Stimulated activated CD4-positive, alpha-beta T cell treated with anti-CD3 and anti-CD28 coated beads, TNF-alpha, amount 100 ng/mL, for 24 hours (primary cell): ENCODE measurements at regions not wholly inside any gene's neighbourhood (a gene's known extent, or its start where the extent isn't known, plus 50 kb on each side); places are given as distances from the start of the nearest gene placed in this dataset.
"Not testable (repeated sequence)": the region's sequence is repeated elsewhere in the genome, so short reads cannot be mapped to it uniquely, and the experiment has no call there.

Source experiments
- DNase-seq, 3 experiments: peaks; one replicate each; pipeline ENCODE4 v3.0.0-alpha.2; 2020; ENCODE audit warnings: low read depth in 3 of 3

DNA sequence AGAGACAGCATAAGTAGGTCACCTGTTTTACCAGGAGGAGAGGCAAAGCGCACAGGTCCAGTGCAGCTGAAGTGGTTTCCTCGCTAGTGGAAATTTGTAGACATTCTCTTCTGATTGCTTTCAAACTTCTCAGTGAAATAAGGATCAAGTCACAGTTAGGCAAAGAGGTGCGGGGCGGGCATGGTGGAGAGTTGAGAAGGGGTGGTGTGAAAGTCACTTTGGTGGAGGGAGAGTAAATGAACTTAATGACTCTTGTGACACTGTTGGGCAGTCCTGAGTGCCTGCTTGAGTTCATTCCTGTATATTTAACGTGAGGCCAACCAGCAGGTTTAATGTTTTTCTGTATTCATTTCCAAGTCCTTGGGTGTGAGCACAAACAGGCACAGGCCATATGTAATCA, 235.6 kb downstream of the TRIML1 start:
- no peak for DNase-seq

DNA sequence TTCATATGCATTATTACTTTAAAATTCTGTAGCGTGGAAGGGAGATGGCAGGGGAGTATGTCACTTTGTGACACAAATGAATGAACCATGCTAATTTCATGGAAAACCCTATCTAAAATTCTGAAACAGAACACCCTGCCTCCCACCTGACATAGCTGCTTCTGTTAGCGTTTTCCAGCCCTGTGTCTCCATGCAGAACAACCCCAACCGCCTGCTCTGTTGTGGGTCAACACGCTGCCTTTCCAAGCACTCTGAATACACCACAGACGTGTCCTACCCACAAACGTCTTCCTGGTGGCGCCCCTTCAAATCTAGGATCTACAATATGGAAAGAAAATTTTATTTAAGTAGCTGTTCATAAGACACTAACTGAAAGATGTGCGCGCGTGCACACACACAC, 238.6 kb downstream of the TRIML1 start:
- DNase-seq, result no peak

- no peak for DNase-seq
Measured at GRCh38 chr4:188383180-188383579, 243.9 kb downstream of the TRIML1 start.

DNA sequence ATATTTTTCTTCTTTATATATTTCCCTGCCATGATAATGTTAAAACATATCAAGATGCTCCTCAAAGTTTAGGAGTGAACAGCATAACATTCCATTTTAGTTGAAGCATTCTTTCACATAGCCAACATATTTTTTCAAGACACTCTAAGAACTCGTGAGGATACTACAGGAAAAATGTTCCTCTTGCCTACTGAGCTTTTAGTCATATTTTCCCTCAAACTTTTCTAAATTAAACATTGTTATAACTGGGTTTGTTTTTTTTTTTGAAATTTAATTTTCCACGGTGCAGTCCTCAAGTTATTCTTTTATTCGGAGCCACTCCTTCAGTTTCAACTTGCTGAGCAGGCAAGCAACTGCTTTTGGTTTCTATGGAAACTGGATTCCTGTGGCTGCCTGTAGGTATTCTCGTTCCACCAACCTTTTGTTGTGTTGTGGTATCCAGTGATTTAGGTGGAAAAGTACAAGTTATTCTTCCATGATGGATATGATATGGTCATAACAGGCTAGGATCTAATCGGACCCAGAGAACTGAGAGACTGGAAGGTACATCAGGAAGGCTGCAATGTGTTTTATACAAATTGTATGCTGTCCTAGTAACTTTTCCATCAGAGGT, 248.0 kb downstream of the TRIML1 start:
- no peak for DNase-seq

DNA sequence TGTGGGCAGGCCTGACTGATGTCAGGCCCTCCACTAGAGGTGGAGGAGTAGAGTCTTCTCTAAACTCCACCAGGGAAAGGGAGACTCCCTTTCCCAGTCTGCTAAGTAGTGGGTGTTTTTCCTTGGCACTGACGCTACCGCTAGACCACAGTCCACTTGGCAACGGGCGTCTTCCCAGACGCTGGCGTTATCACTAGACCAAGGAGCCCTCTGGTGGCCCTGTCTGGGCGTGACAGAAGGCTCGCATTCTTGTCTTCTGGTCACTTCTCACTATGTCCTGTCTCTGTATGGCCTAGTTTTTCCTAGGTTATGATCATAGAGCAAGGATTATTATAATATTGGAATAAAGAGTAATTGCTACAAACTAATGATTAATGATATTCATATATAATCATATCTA, 252.1 kb downstream of the TRIML1 start:
- DNase-seq, result not testable (repeated sequence)

- DNase-seq, result no peak
Measured at GRCh38 chr4:188396037-188396436, 256.8 kb downstream of the TRIML1 start.

GRCh38 chr4:188399834-188400233, 260.6 kb downstream of the TRIML1 start:
- no peak for DNase-seq

- no peak for DNase-seq
Measured at GRCh38 chr4:188400451-188400850, 261.2 kb downstream of the TRIML1 start.

- DNase-seq, result no peak
Measured at GRCh38 chr4:188403272-188403671, 264.0 kb downstream of the TRIML1 start.

- not testable (repeated sequence) for DNase-seq
Measured at GRCh38 chr4:188405071-188405835, 266.0 kb downstream of the TRIML1 start.

DNA sequence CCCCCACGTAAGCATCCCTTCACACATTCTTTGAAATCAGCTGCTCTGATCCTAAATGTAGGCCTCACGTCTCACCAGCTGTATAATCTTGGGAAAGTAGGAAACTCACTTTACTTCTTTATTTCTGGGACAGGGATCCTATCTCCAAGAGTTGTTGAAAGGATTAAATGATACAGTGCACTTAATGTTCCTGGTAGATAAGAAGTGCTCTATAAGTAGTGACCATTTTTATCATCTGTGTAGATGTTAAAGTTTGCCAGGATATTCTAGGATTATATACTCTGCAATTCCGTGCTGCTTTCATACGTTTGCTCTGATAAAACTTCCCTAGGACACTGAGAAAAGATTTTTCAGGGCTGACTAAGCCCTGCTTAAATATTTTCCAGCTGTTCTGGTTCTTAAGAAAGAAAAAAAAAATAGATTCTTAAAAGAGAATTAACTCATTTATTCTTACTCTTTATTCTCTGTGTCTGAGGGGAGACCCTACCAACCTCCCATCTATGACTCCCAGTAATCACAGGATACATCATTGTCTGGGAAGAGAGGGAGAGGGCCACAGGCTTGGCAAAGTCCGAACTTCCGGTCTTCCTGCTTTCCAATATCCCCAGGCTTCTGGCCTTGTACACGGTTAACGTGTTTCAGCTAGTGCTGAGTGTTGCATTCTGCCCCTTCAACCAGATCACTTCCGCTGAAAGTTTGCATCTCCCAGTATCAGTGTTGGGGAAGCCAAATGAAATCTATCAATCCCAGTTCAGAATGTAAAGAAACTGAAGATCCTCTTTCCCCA, 269.2 kb downstream of the TRIML1 start:
- DNase-seq, result no peak

GRCh38 chr4:188409851-188410250, 270.6 kb downstream of the TRIML1 start:
- DNase-seq, result no peak

DNA sequence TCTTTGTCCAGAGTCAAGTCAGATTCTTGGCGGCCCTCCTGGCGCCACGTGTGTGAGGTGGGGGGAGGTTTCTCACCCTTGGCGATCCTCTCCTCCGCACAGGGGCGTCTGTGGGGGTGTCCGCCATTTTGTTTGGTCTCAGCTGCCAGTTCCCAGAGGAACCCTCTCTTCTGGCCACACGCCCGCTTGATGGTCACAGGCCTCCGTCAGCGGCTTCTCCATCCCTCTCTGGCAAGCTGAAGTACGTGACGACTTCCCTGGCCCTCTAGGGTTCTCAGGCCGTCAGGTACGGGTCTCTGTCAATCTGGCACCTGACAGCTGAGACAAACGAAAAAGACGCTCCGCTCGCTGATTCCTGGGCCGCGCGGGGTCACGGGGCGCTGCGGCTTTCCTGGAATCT, 272.6 kb downstream of the TRIML1 start:
- no peak for DNase-seq

DNA sequence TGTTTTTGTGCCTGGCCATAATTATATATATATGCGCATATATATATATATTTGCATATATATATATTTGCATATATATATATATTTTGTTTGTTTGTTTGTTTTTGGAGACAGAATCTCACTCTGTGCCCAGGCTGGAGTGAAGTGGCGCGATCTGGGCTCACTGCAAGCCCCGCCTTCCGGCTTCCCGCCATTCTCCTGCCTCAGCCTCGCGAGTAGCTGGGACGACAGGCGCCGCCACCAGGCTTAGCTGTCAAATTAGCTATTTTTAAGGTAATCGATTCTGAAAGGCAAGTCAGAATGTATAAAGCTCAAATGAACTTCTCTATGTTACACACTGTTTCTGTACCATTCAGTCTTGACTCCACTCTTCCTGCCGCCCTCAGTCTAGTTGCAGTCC, 273.3 kb downstream of the TRIML1 start:
- DNase-seq, result no peak

DNA sequence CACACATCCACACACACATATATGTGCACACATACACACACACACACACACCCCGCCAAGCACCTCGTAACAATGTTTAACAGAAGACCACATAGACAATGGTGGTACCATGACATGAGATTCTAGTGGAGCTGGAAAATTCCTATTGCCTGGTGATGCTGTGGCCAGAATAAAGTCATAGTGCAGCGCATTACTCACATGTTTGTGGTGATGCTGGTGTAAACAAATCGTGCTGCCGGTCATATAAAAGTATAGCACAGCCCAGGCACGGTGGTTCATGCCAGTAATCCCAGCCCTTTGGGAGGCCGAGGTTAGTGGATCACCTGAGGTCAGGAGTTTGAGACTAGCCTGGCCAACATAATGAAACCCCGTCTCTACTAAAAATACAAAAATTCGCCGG, 275.2 kb downstream of the TRIML1 start:
- DNase-seq, result no peak

DNA sequence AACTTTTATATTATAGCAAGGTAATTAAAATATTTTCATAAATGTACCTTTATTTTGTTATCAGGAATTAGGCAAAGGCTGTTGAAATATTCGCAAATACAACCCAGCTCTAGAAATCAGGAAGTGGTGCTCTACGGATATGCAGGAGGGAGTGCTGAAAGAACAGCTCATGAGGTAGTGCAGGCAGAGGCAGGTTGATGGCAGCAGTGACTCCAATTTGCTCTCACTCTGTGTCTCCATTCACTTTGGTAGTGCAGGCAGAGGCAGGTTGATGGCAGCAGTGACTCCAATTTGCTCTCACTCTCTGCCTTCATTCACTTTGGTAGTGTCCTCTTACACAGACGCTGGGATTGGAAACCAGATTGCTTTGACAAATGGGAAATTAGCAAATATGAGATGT, 277.9 kb downstream of the TRIML1 start:
- DNase-seq, result no peak

GRCh38 chr4:188423039-188423438, 283.8 kb downstream of the TRIML1 start:
- DNase-seq, result no peak

DNA sequence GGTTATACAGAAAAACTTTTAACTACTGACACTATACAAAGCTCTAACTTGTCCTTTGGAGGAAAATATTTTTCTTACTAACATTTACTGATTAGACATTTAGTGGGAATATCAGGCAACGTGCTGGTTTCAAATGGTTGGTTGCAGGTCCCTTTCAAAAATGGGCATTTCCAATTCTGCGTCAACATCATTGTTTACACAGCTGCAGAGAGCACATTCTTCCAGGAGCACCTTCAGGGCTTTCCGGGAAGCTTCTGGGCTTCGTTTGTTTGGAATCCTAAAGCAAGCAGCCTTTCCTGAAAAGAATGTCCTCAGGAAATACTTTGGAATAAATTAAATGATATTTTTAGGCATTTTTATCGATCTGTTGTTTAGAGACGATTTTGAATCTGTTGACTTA, 289.7 kb downstream of the TRIML1 start:
- DNase-seq, result no peak

- no peak for DNase-seq
Measured at GRCh38 chr4:188429965-188430364, 290.7 kb downstream of the TRIML1 start.

GRCh38 chr4:188430384-188430783, 291.1 kb downstream of the TRIML1 start:
- DNase-seq, result no peak

- DNase-seq, result no peak
Measured at GRCh38 chr4:188432328-188432727, 293.1 kb downstream of the TRIML1 start.

DNA sequence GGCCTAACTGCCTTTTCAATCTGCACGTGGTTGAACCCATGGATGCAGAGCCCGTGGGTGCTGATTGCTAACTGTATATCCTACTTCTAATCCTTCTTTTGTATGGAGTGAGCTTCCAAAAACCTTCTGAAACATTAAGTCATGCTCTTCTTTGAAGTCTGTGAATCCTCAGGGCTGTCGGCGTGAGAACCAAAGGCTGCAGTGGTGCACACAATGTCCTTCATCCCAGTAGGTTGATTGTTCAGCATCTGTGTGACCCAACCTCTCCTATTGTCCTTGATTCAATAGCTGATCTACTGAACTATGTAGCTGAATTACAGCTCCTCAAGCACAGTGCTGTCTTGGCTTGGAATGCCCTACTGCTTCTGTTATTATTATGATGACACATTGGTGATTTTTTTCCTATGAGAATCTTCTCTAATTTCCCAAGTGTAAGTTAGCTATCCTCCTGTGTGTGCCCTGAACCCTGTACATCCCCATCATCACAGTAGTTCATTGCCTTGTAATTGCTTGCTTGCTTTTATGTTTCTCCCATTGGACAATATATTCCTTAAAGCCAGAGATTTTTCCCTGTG, 294.6 kb downstream of the TRIML1 start:
- DNase-seq, result no peak
